Loucy (cell line): ENCODE measurements at regions not wholly inside any gene's neighbourhood (a gene's known extent, or its start where the extent isn't known, plus 50 kb on each side); places are given as distances from the start of the nearest gene placed in this dataset.

Experiments
- H2AFZ ChIP-seq: fragments of 200-600 bp; sonication (generic); 2 replicates; pipeline ENCODE4 v1.6.0; 2016; ENCODE audit warnings: antibody characterized with exemption, mild to moderate bottlenecking, low read length, moderate library complexity
- H3F3A ChIP-seq: fragments of 200-600 bp; 2 replicates; pipeline ENCODE4 v1.6.0; 2016; ENCODE audit warnings: antibody characterized with exemption, low read depth, mild to moderate bottlenecking
- H3K27me3 ChIP-seq: fragments of 200-600 bp; sonication (generic); 2 replicates; pipeline ENCODE4 v1.6.1; 2014; ENCODE audit warnings: low read length, mild to moderate bottlenecking; ENCODE audit not compliant: insufficient read depth, poor library complexity, severe bottlenecking
- H3K36me3 ChIP-seq: fragments of 200-600 bp; sonication (generic); 2 replicates; pipeline ENCODE4 v1.6.1; 2016; ENCODE audit warnings: low read length; ENCODE audit not compliant: insufficient read depth
- H3K4me1 ChIP-seq: fragments of 200-600 bp; sonication (generic); 2 replicates; pipeline ENCODE4 v1.5.1; 2014; ENCODE audit warnings: low read length, mild to moderate bottlenecking; ENCODE audit not compliant: insufficient read depth, poor library complexity, severe bottlenecking
- H3K4me2 ChIP-seq: fragments of 200-600 bp; sonication (generic); 2 replicates; pipeline ENCODE4 v1.6.0; 2014; ENCODE audit warnings: antibody characterized with exemption, low read length, low read depth, mild to moderate bottlenecking; ENCODE audit not compliant: poor library complexity, severe bottlenecking
- H3K4me3 ChIP-seq: fragments of 200-600 bp; sonication (generic); 2 replicates; pipeline ENCODE4 v1.5.1; 2014; ENCODE audit warnings: low read length, mild to moderate bottlenecking, mixed read lengths; ENCODE audit not compliant: poor library complexity, severe bottlenecking
- H3K79me2 ChIP-seq: fragments of 200-600 bp; sonication (generic); 2 replicates; pipeline ENCODE4 v1.6.1; 2014; ENCODE audit warnings: low read length; ENCODE audit not compliant: insufficient read depth
- H3K9ac ChIP-seq: fragments of 200-600 bp; sonication (generic); 2 replicates; pipeline ENCODE4 v1.6.0; 2014; ENCODE audit warnings: mild to moderate bottlenecking, low read depth, low read length, moderate library complexity; ENCODE audit not compliant: poor library complexity, severe bottlenecking
- H3K9me2 ChIP-seq: fragments of 200-600 bp; sonication (generic); replicated peaks from 2 replicates; pipeline ENCODE4 v1.6.1; 2016; ENCODE audit warnings: low read depth, low read length, mixed read lengths
- H3K9me3 ChIP-seq: fragments of 200-600 bp; sonication (generic); 2 replicates; pipeline ENCODE4 v1.6.1; 2014; ENCODE audit warnings: mild to moderate bottlenecking, antibody characterized with exemption, low read length, low read depth; ENCODE audit not compliant: insufficient read depth
- H4K20me1 ChIP-seq: fragments of 200-600 bp; sonication (generic); 2 replicates; pipeline ENCODE4 v1.6.0; 2014; ENCODE audit warnings: antibody characterized with exemption, low read length, mild to moderate bottlenecking; ENCODE audit not compliant: insufficient read depth, poor library complexity, severe bottlenecking
- CTCF ChIP-seq: fragments of 200-600 bp; sonication (generic); conservative IDR thresholded peaks from 2 replicates; pipeline ENCODE4 v1.5.1; 2014; ENCODE audit warnings: mild to moderate bottlenecking, antibody characterized with exemption, low read length
- EZH2phosphoT487 ChIP-seq: fragments of 200-600 bp; IDR thresholded peaks from 2 replicates; pipeline ENCODE4 v1.6.1; 2018; ENCODE audit warnings: antibody characterized with exemption, mild to moderate bottlenecking, moderate library complexity, borderline replicate concordance

GRCh38 chr12:70096759-70097410, 146.3 kb upstream of the CNOT2 start:
- H3K4me2 ChIP-seq, result no peak overlapping the region
- H2AFZ ChIP-seq, result no peak overlapping the region
- H3K9me2 ChIP-seq, result no peaks in the 10 kb centered on the region
- no peaks in the 10 kb centered on the region for H3K4me1 ChIP-seq
- no peak overlapping the region for H3K4me3 ChIP-seq
- no peaks in the 10 kb centered on the region for H3K36me3 ChIP-seq
- no peaks in the 10 kb centered on the region for H3K9me3 ChIP-seq
- H3K79me2 ChIP-seq, result no peaks in the 10 kb centered on the region
- peaks cover 3% of the 10 kb centered on the region; the same call in 1 of the 2 replicates for H3F3A ChIP-seq
- TF ChIP-seq EZH2phosphoT487 (no peak), CTCF (no peak)
- no peaks in the 10 kb centered on the region for H4K20me1 ChIP-seq
- H3K9ac ChIP-seq, result no peak overlapping the region
- H3K27me3 ChIP-seq, result no peaks in the 10 kb centered on the region

DNA sequence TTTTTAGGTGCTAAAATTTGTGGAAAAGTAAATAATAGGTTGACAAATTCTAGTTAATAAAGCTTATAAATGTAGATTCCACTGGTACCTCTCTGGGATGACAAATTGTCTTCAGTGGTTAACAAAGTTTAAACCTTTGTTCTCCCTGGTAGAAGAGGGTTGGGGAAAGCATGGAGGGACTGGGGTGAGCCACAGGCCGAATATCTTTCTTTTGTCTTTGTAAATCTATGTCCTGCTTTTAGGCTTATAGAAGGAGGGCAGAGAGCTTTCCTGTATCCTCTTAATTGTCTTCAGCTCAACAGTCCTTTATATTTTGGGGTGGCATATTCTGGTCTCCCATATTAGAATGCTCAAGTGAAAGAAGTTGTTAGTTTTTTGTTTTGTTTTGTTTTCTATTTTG, 142.2 kb upstream of the CNOT2 start:
- Histone ChIP-seq H2AFZ (no peak overlapping the region), H4K20me1 (no peaks in the 10 kb centered on the region)

DNA sequence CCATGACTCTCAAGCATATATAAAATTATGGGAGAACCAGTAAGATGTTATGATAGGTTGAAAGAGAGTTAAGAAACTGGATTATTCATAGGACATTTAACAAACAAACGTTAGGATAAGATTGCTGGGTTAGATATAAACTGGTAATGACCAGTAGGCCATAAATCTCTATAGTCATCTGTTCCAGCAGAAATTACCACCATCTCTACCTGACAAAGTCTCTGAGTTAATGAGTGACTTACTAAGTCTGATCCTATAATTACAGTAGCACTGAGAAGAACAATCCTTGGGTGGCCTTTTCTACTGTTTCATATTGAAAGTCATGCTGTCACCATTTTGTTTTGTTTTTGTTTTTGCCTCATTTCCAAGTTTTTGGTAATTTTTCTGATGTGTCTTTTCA, 136.9 kb upstream of the CNOT2 start:
- no peak overlapping the region for H3K4me2 ChIP-seq

More for the DNA sequence above, 142.2 kb upstream of the CNOT2 start:
- Histone ChIP-seq H3K4me3 (no peak overlapping the region), H3K79me2 (no peaks in the 10 kb centered on the region), H3K36me3 (no peaks in the 10 kb centered on the region), H3K9ac (no peak overlapping the region), H3K9me3 (no peaks in the 10 kb centered on the region), H3K4me1 (no peaks in the 10 kb centered on the region), H3F3A (no peaks in the 10 kb centered on the region), H3K4me2 (no peak overlapping the region), H3K9me2 (no peaks in the 10 kb centered on the region), H3K27me3 (no peaks in the 10 kb centered on the region)
- no peak for TF ChIP-seq CTCF
- TF ChIP-seq EZH2phosphoT487, result no peak

More for the DNA sequence above, 136.9 kb upstream of the CNOT2 start:
- Histone ChIP-seq H4K20me1 (no peaks in the 10 kb centered on the region), H3K9me2 (no peaks in the 10 kb centered on the region), H3K27me3 (no peaks in the 10 kb centered on the region), H3K79me2 (no peaks in the 10 kb centered on the region), H3K4me1 (no peaks in the 10 kb centered on the region), H3K4me3 (no peak overlapping the region), H3F3A (no peaks in the 10 kb centered on the region), H3K9me3 (peaks cover 17% of the 10 kb centered on the region; the same call in 1 of the 2 replicates), H2AFZ (no peak overlapping the region), H3K36me3 (no peaks in the 10 kb centered on the region), H3K9ac (no peak overlapping the region)
- TF ChIP-seq CTCF, result no peak
- no peak for TF ChIP-seq EZH2phosphoT487
